GM23338 (cell line): ENCODE measurements at regions not wholly inside any gene's neighbourhood (a gene's known extent, or its start where the extent isn't known, plus 50 kb on each side); places are given as distances from the start of the nearest gene placed in this dataset.

Experiments used
- ATAC-seq: fragments of 200-7000 bp; cut with Tn5 transposase; 3 replicates; pipeline ENCODE4 v1.9.1; 2020
- DNase-seq: peaks from one replicate; pipeline ENCODE4 v3.0.0-alpha.2; 2015; ENCODE audit warnings: low spot score
- H2AFZ ChIP-seq: fragments of 200-600 bp; sonication (generic); 2 replicates; pipeline ENCODE4 v1.8.0; 2016; ENCODE audit warnings: antibody characterized with exemption, mild to moderate bottlenecking, moderate library complexity
- H3F3A ChIP-seq: fragments of 200-600 bp; sonication (generic); replicated peaks from 2 replicates; pipeline ENCODE4 v1.8.0; 2017; ENCODE audit warnings: antibody characterized with exemption, mixed run types, low read depth
- H3K27ac ChIP-seq: fragments of 200-600 bp; sonication (generic); 2 replicates; pipeline ENCODE4 v1.6.1; 2016; ENCODE audit warnings: low read depth
- H3K27me3 ChIP-seq: fragments of 200-600 bp; sonication (generic); 2 replicates; pipeline ENCODE4 v1.8.0; 2016; ENCODE audit warnings: mild to moderate bottlenecking, mixed run types, moderate library complexity; ENCODE audit not compliant: insufficient read depth
- H3K36me3 ChIP-seq: fragments of 200-600 bp; sonication (generic); 2 replicates; pipeline ENCODE4 v1.8.0; 2016; ENCODE audit warnings: mild to moderate bottlenecking; ENCODE audit not compliant: insufficient read depth
- H3K4me1 ChIP-seq: fragments of 200-600 bp; sonication (generic); 2 replicates; pipeline ENCODE4 v1.8.0; 2016; ENCODE audit warnings: mild to moderate bottlenecking, moderate library complexity; ENCODE audit not compliant: insufficient read depth
- H3K4me2 ChIP-seq: fragments of 200-600 bp; sonication (generic); 2 replicates; pipeline ENCODE4 v1.7.1; 2017; ENCODE audit warnings: mixed run types
- H3K4me3 ChIP-seq: fragments of 200-600 bp; sonication (generic); 2 replicates; pipeline ENCODE4 v1.6.1; 2016; ENCODE audit warnings: mixed run types
- H3K79me2 ChIP-seq: fragments of 200-600 bp; sonication (generic); replicated peaks from 2 replicates; pipeline ENCODE4 v1.8.0; 2017; ENCODE audit warnings: mild to moderate bottlenecking; ENCODE audit not compliant: insufficient read depth
- H3K9me2 ChIP-seq: fragments of 200-600 bp; sonication (generic); 2 replicates; pipeline ENCODE4 v1.8.0; 2017; ENCODE audit not compliant: insufficient read depth
- H4K20me1 ChIP-seq: fragments of 200-600 bp; sonication (generic); replicated peaks from 2 replicates; pipeline ENCODE4 v1.8.0; 2017; ENCODE audit warnings: mild to moderate bottlenecking; ENCODE audit not compliant: insufficient read depth
- H3K27ac Mint-ChIP-seq: 2 replicates; pipeline ENCODE4 v1.8.0; 2020; ENCODE audit warnings: inconsistent platforms, mild to moderate bottlenecking, moderate library complexity, mixed read lengths
- H3K27me3 Mint-ChIP-seq: 3 replicates; pipeline ENCODE4 v1.8.0; 2022; ENCODE audit warnings: low read depth, mild to moderate bottlenecking, moderate library complexity, mixed read lengths, inconsistent platforms; ENCODE audit not compliant: insufficient read depth, poor library complexity
- H3K36me3 Mint-ChIP-seq: 3 replicates; pipeline ENCODE4 v1.8.0; 2021; ENCODE audit warnings: low read depth, mild to moderate bottlenecking, inconsistent platforms, moderate library complexity, mixed read lengths
- H3K4me1 Mint-ChIP-seq: 3 replicates; pipeline ENCODE4 v1.8.0; 2020; ENCODE audit warnings: mild to moderate bottlenecking, inconsistent platforms, mixed read lengths
- H3K4me3 Mint-ChIP-seq: 3 replicates; pipeline ENCODE4 v1.8.0; 2021; ENCODE audit warnings: moderate library complexity, mild to moderate bottlenecking, inconsistent platforms, mixed read lengths
- H3K9me3 Mint-ChIP-seq: 3 replicates; pipeline ENCODE4 v1.8.0; 2020; ENCODE audit warnings: moderate library complexity, mild to moderate bottlenecking, inconsistent platforms, mixed read lengths
- CREB1 ChIP-seq: fragments of 250-450 bp; sonication (Bioruptor Pico); IDR thresholded peaks from 2 replicates; pipeline ENCODE4 v1.5.0; 2020; ENCODE audit warnings: low read depth, mild to moderate bottlenecking, moderate library complexity
- ETS1 ChIP-seq: IDR thresholded peaks from 2 replicates; pipeline ENCODE4 v1.6.1; 2016; ENCODE audit warnings: antibody characterized with exemption
- EZH2phosphoT487 ChIP-seq: fragments of 200-600 bp; sonication (generic); IDR thresholded peaks from one replicate; pipeline ENCODE4 v1.8.1; 2018; ENCODE audit warnings: antibody characterized with exemption; ENCODE audit not compliant: unreplicated experiment
- JUNB ChIP-seq: IDR thresholded peaks from one replicate; pipeline ENCODE4 v1.6.1; 2016; ENCODE audit warnings: antibody characterized with exemption; ENCODE audit not compliant: unreplicated experiment
- NANOG ChIP-seq: IDR thresholded peaks from 2 replicates; pipeline ENCODE4 v1.6.1; 2016; ENCODE audit warnings: antibody characterized with exemption, borderline replicate concordance
- POLR2AphosphoS5 ChIP-seq: IDR thresholded peaks from 2 replicates; pipeline ENCODE4 v1.6.1; 2016; ENCODE audit warnings: antibody characterized with exemption, low read depth
- ZNF114 ChIP-seq: fragments of 250-450 bp; sonication (Bioruptor Pico); IDR thresholded peaks from 2 replicates; pipeline ENCODE4 v1.5.0; 2020; ENCODE audit warnings: mild to moderate bottlenecking, moderate library complexity
- ZNF462 ChIP-seq: fragments of 250-450 bp; sonication (Bioruptor Pico); IDR thresholded peaks from 2 replicates; pipeline ENCODE4 v1.5.0; 2020; ENCODE audit warnings: mild to moderate bottlenecking, moderate library complexity

GRCh38 chr9:27791311-27791710 is 218.0 kb upstream of the C9orf72 start (continued):
- TF ChIP-seq ZNF462 (CRISPR knock-in tag): no peak
- no peak for TF ChIP-seq ZNF114
- no peak for TF ChIP-seq EZH2phosphoT487
- TF ChIP-seq NANOG: no peak

GRCh38 chr9:27792971-27793689 is 219.8 kb upstream of the C9orf72 start:
- TF ChIP-seq EZH2phosphoT487 (no peak), POLR2AphosphoS5 (no peak), NANOG (no peak), JUNB (no peak), CREB1 (no peak), ZNF462 (CRISPR knock-in tag) (no peak), ETS1 (no peak), ZNF114 (no peak)
- Mint-ChIP-seq H3K4me1 (no peaks in the 10 kb centered on the region), H3K9me3 (peaks cover 27% of the 10 kb centered on the region), H3K36me3 (peaks cover 19% of the 10 kb centered on the region), H3K4me3 (no peak overlapping the region), H3K27me3 (peaks cover 2% of the 10 kb centered on the region), H3K27ac (no peak overlapping the region)
- H3K4me2 ChIP-seq: no peak overlapping the region
- no peak for ATAC-seq
- no peaks in the 10 kb centered on the region for H3K9me2 ChIP-seq
- no peak overlapping the region for H3K27ac ChIP-seq
- H3F3A ChIP-seq: no peaks in the 10 kb centered on the region
- no peaks in the 10 kb centered on the region for H3K79me2 ChIP-seq
- H2AFZ ChIP-seq: peak overlapping the region; percentile 67; the same call in 1 of the 2 replicates
- no peak overlapping the region for H3K4me3 ChIP-seq
- H3K36me3 ChIP-seq: 0 out of 2 replicates have a peak, but pooled peaks cover 3% of the 10 kb centered on the region
- H4K20me1 ChIP-seq: no peaks in the 10 kb centered on the region
- DNase-seq: no peak
- no peaks in the 10 kb centered on the region for H3K27me3 ChIP-seq
- H3K4me1 ChIP-seq: no peaks in the 10 kb centered on the region
